HCT116 (cell line): ENCODE measurements at regions not wholly inside any gene's neighbourhood (a gene's known extent, or its start where the extent isn't known, plus 50 kb on each side); places are given as distances from the start of the nearest gene placed in this dataset.

Source experiments
- ATAC-seq: fragments of 200-7000 bp; cut with Tn5 transposase; 2 replicates; pipeline ENCODE4 v1.9.1; 2020; ENCODE audit warnings: mild to moderate bottlenecking, moderate library complexity
- BruUV-seq: library from RNA; stranded (reverse); fragments of 400-500 nt; replicated peaks from 2 replicates; lab custom pipeline; 2021; lab: Mats Ljungman, UMichigan
- CTCF ChIA-PET: fragments of 300-600 bp; sonication (Branson Sonifier 250); formaldehyde crosslinking; loops from one replicate; lab custom pipeline; 2021; ENCODE audit warnings: antibody characterized with exemption; lab: Charles Lee
- POLR2A ChIA-PET: fragments of 300-600, 350-600 bp; sonication (Branson Sonifier 250); formaldehyde crosslinking; loops from one replicate; lab custom pipeline; 2021; ENCODE audit warnings: antibody characterized with exemption; lab: Charles Lee
- RAD21 ChIA-PET, 2 experiments: fragments of 300-600 bp; sonication (Branson Sonifier 250); formaldehyde crosslinking; loops; one replicate each; lab custom pipeline; 2023; ENCODE audit warnings: low total read pairs in 2 of 2; ENCODE audit not compliant: uncharacterized antibody in 2 of 2, unreplicated experiment in 2 of 2, low non-redundant PET in 1 of 2; lab: Charles Lee
- DNase-seq: peaks from one replicate; pipeline ENCODE4 v3.0.0-alpha.2; 2010; ENCODE audit warnings: low read depth, low spot score
- H2AFZ ChIP-seq: fragments of 200-600 bp; shearing (Covaris generic), sonication (generic); 2 replicates; pipeline ENCODE4 v1.6.1; 2017; ENCODE audit warnings: low read depth, mixed run types, mixed read lengths, antibody characterized with exemption, low read length; ENCODE audit not compliant: poor library complexity, severe bottlenecking
- H3K27ac ChIP-seq: 2 replicates; pipeline ENCODE4 v1.5.1; 2012; ENCODE audit warnings: low read depth, low read length
- H3K27me3 ChIP-seq: fragments of 200-600 bp; sonication (generic); 2 replicates; pipeline ENCODE4 v1.6.1; 2016; ENCODE audit warnings: mixed run types, low read length, mixed read lengths; ENCODE audit not compliant: insufficient read depth
- H3K36me3 ChIP-seq, 2 experiments: fragments of 200-500 bp in 1 of 2; fragments of 200-600 bp in 1 of 2; sonication (Bioruptor generic) in 1 of 2; sonication (generic) in 1 of 2; 2 replicates each; pipeline versions ENCODE4 v1.5.1 to v1.6.1; 2014 to 2016; ENCODE audit warnings: low read length in 2 of 2, inconsistent platforms in 1 of 2, mixed read lengths in 1 of 2, mixed run types in 1 of 2; ENCODE audit not compliant: insufficient read depth in 2 of 2, control insufficient read depth in 1 of 2
- H3K4me1 ChIP-seq, 2 experiments: fragments of 200-600 bp in 1 of 2; sonication (generic) in 1 of 2; 2 replicates each; pipeline versions ENCODE4 v1.5.1 to v1.6.1; 2012 to 2017; ENCODE audit warnings: low read length in 2 of 2, inconsistent platforms in 1 of 2, mild to moderate bottlenecking in 1 of 2, mixed read lengths in 1 of 2, mixed run types in 1 of 2, moderate library complexity in 1 of 2; ENCODE audit not compliant: insufficient read depth in 2 of 2, control insufficient read depth in 1 of 2
- H3K4me2 ChIP-seq: fragments of 200-600 bp; sonication (generic); 2 replicates; pipeline ENCODE4 v1.6.1; 2017; ENCODE audit warnings: mixed run types, low read length, mixed read lengths
- H3K4me3 ChIP-seq, 2 experiments: fragments of 200-600 bp in 1 of 2; sonication (generic) in 1 of 2; replicated peaks in 1 of 2; 2 replicates each; pipeline ENCODE4 v1.5.1; 2011 to 2016; ENCODE audit warnings: low read length in 2 of 2, control low read depth in 1 of 2, low read depth in 1 of 2, mild to moderate bottlenecking in 1 of 2, mixed read lengths in 1 of 2, mixed run types in 1 of 2
- H3K79me2 ChIP-seq: fragments of 200-600 bp; sonication (generic); 2 replicates; pipeline ENCODE4 v1.6.1; 2017; ENCODE audit warnings: mild to moderate bottlenecking, mixed run types, low read length, moderate library complexity, mixed read lengths; ENCODE audit not compliant: insufficient read depth
- H3K9ac ChIP-seq: fragments of 200-600 bp; sonication (generic); 2 replicates; pipeline ENCODE4 v1.6.1; 2016; ENCODE audit warnings: low read length, mixed read lengths
- H3K9me2 ChIP-seq: fragments of 200-600 bp; sonication (generic), shearing (Covaris generic); 2 replicates; pipeline ENCODE4 v1.6.1; 2017; ENCODE audit warnings: mixed run types, mild to moderate bottlenecking, moderate library complexity; ENCODE audit not compliant: insufficient read depth
- H3K9me3 ChIP-seq, 2 experiments: fragments of 200-500 bp in 1 of 2; fragments of 200-600 bp in 1 of 2; sonication (Bioruptor generic) in 1 of 2; sonication (generic) in 1 of 2; 2 replicates each; pipeline ENCODE4 v1.6.1; 2014 to 2017; ENCODE audit warnings: low read length in 2 of 2, mixed read lengths in 2 of 2, inconsistent platforms in 1 of 2, low read depth in 1 of 2, mild to moderate bottlenecking in 1 of 2, mixed run types in 1 of 2, moderate library complexity in 1 of 2; ENCODE audit not compliant: control insufficient read depth in 1 of 2, insufficient read depth in 1 of 2
- H4K20me1 ChIP-seq: fragments of 200-600 bp; sonication (generic), shearing (Covaris generic); 2 replicates; pipeline ENCODE4 v1.6.1; 2017; ENCODE audit warnings: mixed run types, mild to moderate bottlenecking, moderate library complexity; ENCODE audit not compliant: insufficient read depth
- CEBPB ChIP-seq: IDR thresholded peaks from 2 replicates; pipeline ENCODE4 v1.6.1; 2012; ENCODE audit warnings: low read depth
- EGR1 ChIP-seq: IDR thresholded peaks from 2 replicates; pipeline ENCODE4 v1.6.1; 2012; ENCODE audit warnings: low read depth
- ELF1 ChIP-seq: IDR thresholded peaks from 2 replicates; pipeline ENCODE4 v1.6.1; 2012; ENCODE audit warnings: low read depth, borderline replicate concordance
- EZH2 ChIP-seq: fragments of 200-600 bp; sonication (generic); IDR thresholded peaks from 2 replicates; pipeline ENCODE4 v1.6.1; 2017; ENCODE audit warnings: antibody characterized with exemption, mixed run types
- EZH2phosphoT487 ChIP-seq: fragments of 200-600 bp; IDR thresholded peaks from 2 replicates; pipeline ENCODE4 v1.6.1; 2018; ENCODE audit warnings: antibody characterized with exemption, borderline replicate concordance
- POLR2A ChIP-seq: IDR thresholded peaks from 2 replicates; pipeline ENCODE4 v1.7.0; 2011; ENCODE audit warnings: borderline replicate concordance; ENCODE audit not compliant: insufficient read depth, insufficient read length; ENCODE audit errors: extremely low read depth
- POLR2AphosphoS5 ChIP-seq: IDR thresholded peaks from 2 replicates; pipeline ENCODE4 v1.6.1; 2011; ENCODE audit warnings: mild to moderate bottlenecking, low read depth, low read length, moderate library complexity
- RAD21 ChIP-seq: IDR thresholded peaks from 2 replicates; pipeline ENCODE4 v1.6.1; 2012; ENCODE audit warnings: low read depth, mild to moderate bottlenecking
- ZNF274 ChIP-seq: fragments of 200-500 bp; sonication (Bioruptor generic); IDR thresholded peaks from 2 replicates; pipeline ENCODE4 v1.6.1; 2014; ENCODE audit warnings: mild to moderate bottlenecking, low read depth, low read length, inconsistent platforms
- intact Hi-C: fragments of 100-400 bp; cut with micrococcal nuclease; formaldehyde crosslinking; loops from 2 replicates; pipeline ENCODE4 v1.10.0; 2022
- TF ChIP-seq, protein P1 (sequence below): IDR thresholded peaks from 2 replicates; pipeline ENCODE4 v1.6.1; 2011; ENCODE audit warnings: mild to moderate bottlenecking, low read length, moderate library complexity; ENCODE audit not compliant: insufficient replicate concordance; ENCODE audit errors: extremely low read depth

DNA sequence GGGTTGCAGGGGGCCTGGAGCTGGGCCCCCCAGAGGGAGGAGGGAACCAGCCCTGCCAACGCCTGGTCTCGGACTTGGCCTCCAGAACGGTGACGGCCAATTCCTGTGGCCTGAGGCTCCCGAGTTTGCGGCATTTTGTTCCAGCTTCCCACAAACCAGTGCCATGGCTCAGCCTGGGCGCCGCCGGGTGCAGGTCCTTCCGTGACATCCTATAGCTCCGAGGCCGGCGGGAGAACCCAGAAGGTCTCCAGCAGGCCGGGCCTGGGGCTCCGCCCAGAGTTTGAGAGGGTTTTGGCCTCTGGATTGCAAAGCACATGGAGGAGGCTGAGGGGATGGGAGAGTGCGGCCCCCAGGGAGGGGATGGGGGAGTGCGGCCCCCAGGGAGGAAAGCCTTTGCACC, 92.6 kb downstream of the UNCX start:
- Histone ChIP-seq H3K4me2 (no peak overlapping the region), H3K4me3 (no peak overlapping the region), H3K27ac (no peak overlapping the region), H3K9me2 (no peaks in the 10 kb centered on the region), H3K9ac (no peak overlapping the region), H3K36me3 (no peaks in the 10 kb centered on the region), H3K4me1 (no peaks in the 10 kb centered on the region), H3K27me3 (no peaks in the 10 kb centered on the region), H3K9me3 (no peaks in the 10 kb centered on the region), H3K79me2 (no peaks in the 10 kb centered on the region), H2AFZ (no peak overlapping the region), H4K20me1 (no peaks in the 10 kb centered on the region)
- POLR2A ChIA-PET: no interaction called here
- no peak for ATAC-seq
- RAD21 ChIA-PET: no interaction called here
- DNase-seq: no peak
- TF ChIP-seq EGR1 (no peak), EZH2phosphoT487 (no peak), POLR2A (no peak), POLR2AphosphoS5 (no peak), RAD21 (no peak), CEBPB (no peak), ELF1 (no peak), ZNF274 (no peak), EZH2 (no peak)
- TF ChIP-seq, protein P1, sequence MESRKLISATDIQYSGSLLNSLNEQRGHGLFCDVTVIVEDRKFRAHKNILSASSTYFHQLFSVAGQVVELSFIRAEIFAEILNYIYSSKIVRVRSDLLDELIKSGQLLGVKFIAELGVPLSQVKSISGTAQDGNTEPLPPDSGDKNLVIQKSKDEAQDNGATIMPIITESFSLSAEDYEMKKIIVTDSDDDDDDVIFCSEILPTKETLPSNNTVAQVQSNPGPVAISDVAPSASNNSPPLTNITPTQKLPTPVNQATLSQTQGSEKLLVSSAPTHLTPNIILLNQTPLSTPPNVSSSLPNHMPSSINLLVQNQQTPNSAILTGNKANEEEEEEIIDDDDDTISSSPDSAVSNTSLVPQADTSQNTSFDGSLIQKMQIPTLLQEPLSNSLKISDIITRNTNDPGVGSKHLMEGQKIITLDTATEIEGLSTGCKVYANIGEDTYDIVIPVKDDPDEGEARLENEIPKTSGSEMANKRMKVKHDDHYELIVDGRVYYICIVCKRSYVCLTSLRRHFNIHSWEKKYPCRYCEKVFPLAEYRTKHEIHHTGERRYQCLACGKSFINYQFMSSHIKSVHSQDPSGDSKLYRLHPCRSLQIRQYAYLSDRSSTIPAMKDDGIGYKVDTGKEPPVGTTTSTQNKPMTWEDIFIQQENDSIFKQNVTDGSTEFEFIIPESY: no peak
- no TSS peak for BruUV-seq
- intact Hi-C loops: no loop called here
- CTCF ChIA-PET: no interaction called here
